ENCODE measurements at regions not wholly inside any gene's neighbourhood (a gene's known extent, or its start where the extent isn't known, plus 50 kb on each side); places are given as distances from the start of the nearest gene placed in this dataset.

DNA sequence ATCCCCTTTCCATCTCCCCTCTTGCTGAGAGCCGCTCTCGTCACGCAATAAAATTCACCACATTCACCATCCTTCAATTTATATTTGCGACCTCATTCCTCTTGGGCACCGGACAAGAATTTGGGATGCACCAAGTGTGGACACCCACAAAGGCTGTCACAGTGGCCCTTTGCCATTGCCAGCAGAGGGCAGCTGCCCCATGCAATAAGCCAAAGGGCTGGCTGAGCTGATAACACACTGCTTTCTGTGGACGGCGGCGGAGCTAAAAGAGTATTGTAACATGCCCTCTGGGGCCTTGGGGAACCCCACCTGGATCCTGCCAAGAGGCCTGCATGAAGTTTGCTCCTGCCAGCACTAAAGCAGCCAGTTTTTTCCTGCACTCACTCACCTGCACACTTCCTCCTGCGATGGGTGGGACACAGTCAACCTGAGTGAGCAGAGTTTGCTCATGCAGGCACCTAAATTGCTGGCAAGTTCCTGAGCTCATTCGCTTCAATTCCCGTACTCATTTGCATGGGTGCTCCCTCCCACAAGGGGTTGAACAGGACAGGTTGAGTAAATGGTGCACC lies 792.3 kb upstream of the ADAMTS5 start:
- H3K4me3 ChIP-seq (ENCODE audit: low read depth, low read length), result no peak overlapping the region
- TF ChIP-seq, protein P1, sequence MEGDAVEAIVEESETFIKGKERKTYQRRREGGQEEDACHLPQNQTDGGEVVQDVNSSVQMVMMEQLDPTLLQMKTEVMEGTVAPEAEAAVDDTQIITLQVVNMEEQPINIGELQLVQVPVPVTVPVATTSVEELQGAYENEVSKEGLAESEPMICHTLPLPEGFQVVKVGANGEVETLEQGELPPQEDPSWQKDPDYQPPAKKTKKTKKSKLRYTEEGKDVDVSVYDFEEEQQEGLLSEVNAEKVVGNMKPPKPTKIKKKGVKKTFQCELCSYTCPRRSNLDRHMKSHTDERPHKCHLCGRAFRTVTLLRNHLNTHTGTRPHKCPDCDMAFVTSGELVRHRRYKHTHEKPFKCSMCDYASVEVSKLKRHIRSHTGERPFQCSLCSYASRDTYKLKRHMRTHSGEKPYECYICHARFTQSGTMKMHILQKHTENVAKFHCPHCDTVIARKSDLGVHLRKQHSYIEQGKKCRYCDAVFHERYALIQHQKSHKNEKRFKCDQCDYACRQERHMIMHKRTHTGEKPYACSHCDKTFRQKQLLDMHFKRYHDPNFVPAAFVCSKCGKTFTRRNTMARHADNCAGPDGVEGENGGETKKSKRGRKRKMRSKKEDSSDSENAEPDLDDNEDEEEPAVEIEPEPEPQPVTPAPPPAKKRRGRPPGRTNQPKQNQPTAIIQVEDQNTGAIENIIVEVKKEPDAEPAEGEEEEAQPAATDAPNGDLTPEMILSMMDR (IDR thresholded peaks at IDR 0.05; ENCODE audit: insufficient read depth, low read length, missing control alignments), result peak; percentile 29
- no peak for DNase-seq (ENCODE audit: low read depth, low spot score)
- POLR2A ChIA-PET, result no interaction called here
- CTCF ChIA-PET, result interaction anchor here (1.1 to 1.2 kb wide), 2 partner anchors 576 to 987 kb away, joined by 3 to 4 read pairs; no protein-coding TSS in a partner anchor

DNA sequence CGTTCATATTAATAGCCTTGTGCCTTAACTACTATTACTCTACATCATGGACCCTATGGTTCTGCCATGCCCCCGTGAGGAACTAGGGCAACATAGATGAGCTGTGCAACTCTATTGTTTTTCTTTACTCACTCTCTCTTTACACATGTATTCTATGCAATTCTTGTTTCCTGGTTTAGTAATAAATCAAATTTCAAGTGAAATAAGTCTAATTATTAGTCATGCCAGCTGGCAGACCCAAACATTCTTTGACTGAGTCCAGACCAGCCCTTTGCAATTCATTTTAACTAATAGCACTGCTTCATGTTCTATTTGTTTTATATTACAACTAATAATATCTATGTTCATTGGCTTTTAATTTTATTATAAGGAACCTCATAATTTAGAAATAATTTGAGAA lies 789.3 kb upstream of the ADAMTS5 start:
- TF ChIP-seq, protein P1 (IDR thresholded peaks at IDR 0.05; ENCODE audit: insufficient read depth, low read length, missing control alignments), result no peak
- CTCF ChIA-PET, result interaction anchor here (1.5 kb wide), 1 partner anchor 989 kb away, joined by 3 read pairs; no protein-coding TSS in a partner anchor

DNA sequence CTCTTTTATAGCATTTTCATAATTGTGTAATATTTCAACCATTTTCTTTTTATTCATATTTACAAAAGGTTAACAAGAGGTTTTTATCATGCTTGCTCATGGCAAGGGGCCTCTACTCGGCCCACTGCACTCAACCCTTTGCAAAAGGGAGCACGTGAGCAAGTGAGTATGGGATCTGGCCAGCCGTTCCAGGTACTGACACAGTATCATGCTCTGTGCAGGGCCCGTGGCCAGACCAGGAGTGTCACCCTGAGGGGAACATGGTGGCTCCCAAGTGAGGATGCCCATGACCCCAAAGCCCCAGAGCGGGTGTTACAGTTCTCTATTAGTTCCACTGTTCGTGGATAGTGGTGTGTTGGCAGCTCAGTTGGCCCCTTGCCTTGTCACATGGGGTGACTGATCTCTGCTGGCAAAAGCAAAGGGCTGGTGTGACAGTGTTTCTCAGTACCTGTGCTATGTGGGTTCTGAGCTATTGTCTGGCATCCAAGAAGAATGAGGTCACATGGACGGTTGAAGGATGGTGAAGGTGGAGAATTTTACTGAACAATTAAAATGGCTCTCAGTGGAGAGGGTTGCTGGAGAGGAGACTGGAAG lies 777.2 kb upstream of the ADAMTS5 start:
- no peak overlapping the region for H3K4me3 ChIP-seq (ENCODE audit: low read depth, low read length)
- ChIA-PET CTCF (no interaction called here), POLR2A (interaction anchor here (0.6 kb wide), 1 partner anchor 12 kb away, joined by 4 read pairs; no protein-coding TSS in a partner anchor)
- TF ChIP-seq, protein P1 (IDR thresholded peaks at IDR 0.05; ENCODE audit: insufficient read depth, low read length, missing control alignments), result no peak
- no peak for DNase-seq (ENCODE audit: low read depth, low spot score)

More for the DNA sequence above, 789.3 kb upstream of the ADAMTS5 start:
- H3K4me3 ChIP-seq (ENCODE audit: low read depth, low read length), result no peak overlapping the region
- no peak for DNase-seq (ENCODE audit: low read depth, low spot score)
- POLR2A ChIA-PET, result no interaction called here

DNA sequence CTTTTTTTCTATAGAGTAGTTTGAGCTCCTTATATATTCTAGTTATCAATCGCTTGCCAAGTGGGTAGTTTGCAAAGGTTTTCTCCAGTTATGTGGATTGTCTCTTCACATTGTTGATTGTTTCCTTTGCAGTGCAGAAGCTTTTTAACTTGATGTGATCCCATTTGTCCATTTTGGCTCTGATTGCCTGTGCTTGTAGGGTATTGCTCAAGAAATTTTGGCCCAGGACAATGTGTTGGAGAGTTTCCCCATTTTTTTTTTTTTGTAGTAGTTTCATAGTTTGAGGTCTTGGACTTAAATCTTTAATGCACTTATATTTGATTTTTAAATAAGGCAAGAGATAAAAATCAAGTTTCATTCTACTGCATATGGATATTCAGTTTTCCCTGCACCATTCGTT lies 774.8 kb upstream of the ADAMTS5 start:
- TF ChIP-seq, protein P1 (IDR thresholded peaks at IDR 0.05; ENCODE audit: insufficient read depth, low read length, missing control alignments), result no peak
- POLR2A ChIA-PET, result no interaction called here
- DNase-seq (ENCODE audit: low read depth, low spot score), result no peak
- no peak overlapping the region for H3K4me3 ChIP-seq (ENCODE audit: low read depth, low read length)
- CTCF ChIA-PET, result interaction anchor here (1.1 kb wide), 1 partner anchor 11 kb away, joined by 3 read pairs; no protein-coding TSS in a partner anchor

DNA sequence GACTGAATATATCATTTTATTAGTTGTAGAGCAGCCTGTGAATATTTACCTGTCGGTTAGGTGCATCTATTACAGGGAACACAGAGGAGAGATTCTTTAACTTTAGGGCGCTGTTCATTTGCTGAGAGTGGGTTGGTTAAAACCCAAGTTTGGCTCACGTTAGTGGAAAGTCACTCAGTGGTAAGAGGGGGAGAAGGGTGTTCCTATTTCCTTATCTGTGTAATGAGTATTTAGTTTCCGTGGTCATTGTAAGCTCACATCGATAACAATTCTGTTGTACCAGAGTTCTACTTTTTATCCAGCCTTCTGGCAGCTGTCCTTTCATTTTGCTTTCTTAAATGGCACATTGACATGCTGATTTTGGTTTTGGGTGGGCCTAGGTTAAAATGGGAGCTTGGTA lies 773.2 kb upstream of the ADAMTS5 start:
- TF ChIP-seq, protein P1 (IDR thresholded peaks at IDR 0.05; ENCODE audit: insufficient read depth, low read length, missing control alignments), result no peak
- CTCF ChIA-PET, result no interaction called here

DNA sequence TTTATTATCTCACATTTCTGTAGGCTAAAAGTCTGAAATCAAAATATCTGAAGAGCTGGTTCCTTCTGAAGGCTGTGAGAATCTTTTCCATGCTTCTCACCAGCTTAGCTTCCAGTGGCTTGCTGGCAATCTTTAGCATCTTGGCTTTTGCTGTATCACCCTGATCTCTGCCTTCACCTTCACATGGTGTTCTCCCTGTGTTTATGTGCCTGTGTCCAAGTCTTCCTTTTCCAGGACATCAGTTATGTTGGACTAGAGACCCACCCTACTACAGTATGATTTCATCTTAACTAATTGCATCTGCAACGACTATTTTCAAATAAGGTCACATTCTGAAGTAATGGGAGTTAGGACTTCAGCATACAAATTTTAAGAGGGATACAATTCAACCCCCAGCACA lies 772.3 kb upstream of the ADAMTS5 start:
- ChIA-PET CTCF (no interaction called here), POLR2A (no interaction called here)
- no peak overlapping the region for H3K4me3 ChIP-seq (ENCODE audit: low read depth, low read length)
- no peak for DNase-seq (ENCODE audit: low read depth, low spot score)
- TF ChIP-seq, protein P1 (IDR thresholded peaks at IDR 0.05; ENCODE audit: insufficient read depth, low read length, missing control alignments), result no peak

More for the DNA sequence above, 773.2 kb upstream of the ADAMTS5 start:
- DNase-seq (ENCODE audit: low read depth, low spot score), result no peak
- no peak overlapping the region for H3K4me3 ChIP-seq (ENCODE audit: low read depth, low read length)
- POLR2A ChIA-PET, result no interaction called here

Data from AG04449 (cell line).